ENCODE measurements at regions not wholly inside any gene's neighbourhood (a gene's known extent, or its start where the extent isn't known, plus 50 kb on each side); places are given as distances from the start of the nearest gene placed in this dataset.

GRCh38 chr18:22355598-22355997, 62.1 kb downstream of the CTAGE1 start:
- no peak for FAIRE-seq

GRCh38 chr18:22355069-22355468, 62.6 kb downstream of the CTAGE1 start:
- FAIRE-seq (no peak), DNase-seq (ENCODE audit: low spot score) (no peak)

More at GRCh38 chr18:22355598-22355997, 62.1 kb downstream of the CTAGE1 start:
- no peak for DNase-seq (ENCODE audit: low spot score)

DNA sequence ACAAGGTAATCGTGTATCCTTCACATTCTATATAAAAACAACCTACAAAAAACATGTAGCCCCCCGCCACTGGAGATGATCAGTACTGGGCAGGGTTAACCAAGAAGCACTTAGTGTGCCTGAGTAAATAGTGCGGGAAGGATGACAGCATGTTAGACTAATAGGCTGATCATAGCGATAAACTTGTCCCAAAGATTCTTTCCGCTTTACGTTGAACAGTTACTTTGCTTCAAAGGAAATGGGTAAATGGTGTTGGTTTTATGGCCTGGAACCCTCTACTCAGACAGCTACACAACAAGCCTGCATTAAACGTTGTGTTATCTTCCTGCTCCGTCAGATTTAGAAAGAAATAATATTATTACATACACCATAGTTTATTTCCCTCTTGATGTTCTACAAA, 67.7 kb downstream of the CTAGE1 start:
- DNase-seq (ENCODE audit: low spot score) = no peak
- FAIRE-seq = no peak

GRCh38 chr18:22349317-22349898, 68.3 kb downstream of the CTAGE1 start:
- FAIRE-seq (no peak), DNase-seq (ENCODE audit: low spot score) (no peak)

DNA sequence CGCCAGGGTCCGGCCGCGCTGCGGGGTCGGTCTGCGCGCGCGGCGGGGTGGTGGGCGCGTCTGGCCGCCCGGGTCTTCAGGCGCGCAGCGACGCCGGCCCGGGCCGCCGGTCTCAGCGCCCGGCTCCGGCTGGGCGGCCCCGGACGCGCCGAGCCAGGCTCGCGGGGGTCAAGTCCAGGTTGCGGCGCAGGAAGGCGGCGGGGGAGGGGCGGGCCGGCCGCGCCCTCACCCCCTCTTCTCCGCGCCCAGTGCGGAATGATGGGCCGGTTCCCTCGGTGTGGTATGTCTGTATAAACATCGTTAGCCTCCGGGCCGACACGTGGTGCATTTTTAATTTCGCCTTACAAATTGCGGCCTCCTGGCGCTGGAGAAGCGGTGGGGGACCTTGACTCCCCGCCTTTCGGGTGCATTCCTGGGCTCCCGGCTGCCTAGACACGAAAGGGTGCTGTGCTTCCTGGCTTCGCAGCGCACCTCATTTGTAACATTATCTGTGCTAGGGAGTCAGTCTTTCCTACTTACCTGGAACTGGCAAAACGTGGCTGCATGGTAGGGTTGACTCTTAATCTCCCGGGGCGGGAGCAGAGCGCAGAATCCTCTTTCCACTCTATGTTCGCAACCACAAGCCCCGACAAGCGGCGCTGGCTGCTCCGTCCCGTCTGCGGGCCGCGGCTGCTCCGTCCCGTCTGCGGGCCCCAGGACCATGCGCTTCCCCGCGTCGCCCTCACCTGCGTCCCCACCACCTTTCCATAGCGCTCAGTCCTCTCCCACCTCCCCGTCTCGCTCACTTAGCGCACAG, 69.0 kb downstream of the CTAGE1 start:
- DNase-seq (ENCODE audit: low spot score) = no peak
- no peak for FAIRE-seq

- DNase-seq (ENCODE audit: low spot score) (no peak), FAIRE-seq (no peak)
Measured at GRCh38 chr18:22347606-22348511, 69.9 kb downstream of the CTAGE1 start.

- no peak for FAIRE-seq
Measured at GRCh38 chr18:22346953-22347605, 70.6 kb downstream of the CTAGE1 start.

GRCh38 chr18:22346401-22346952, 71.2 kb downstream of the CTAGE1 start:
- FAIRE-seq (no peak), DNase-seq (ENCODE audit: low spot score) (peak; percentile 50)

More at GRCh38 chr18:22346953-22347605, 70.6 kb downstream of the CTAGE1 start:
- DNase-seq (ENCODE audit: low spot score) = peak; percentile 47

DNA sequence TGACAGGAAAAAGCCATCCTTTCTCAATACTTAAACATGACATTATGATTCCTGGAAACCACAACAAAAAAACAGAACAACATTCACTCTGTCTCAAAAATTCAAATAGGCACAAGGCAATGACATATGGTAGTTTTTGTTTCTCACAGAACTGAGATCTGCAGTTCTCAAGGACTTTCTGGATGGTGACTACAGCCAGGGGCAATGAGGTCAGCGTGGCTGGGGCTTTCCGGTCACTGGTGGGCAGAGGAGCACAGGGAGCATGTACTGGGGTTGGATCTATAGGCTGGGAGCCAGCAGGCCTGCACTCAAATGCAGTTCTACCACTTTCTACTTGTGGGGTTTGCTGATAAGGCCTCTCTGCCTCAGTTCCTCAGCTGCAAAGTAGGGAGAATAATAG, 72.0 kb downstream of the CTAGE1 start:
- DNase-seq (ENCODE audit: low spot score) (no peak), FAIRE-seq (no peak)

GRCh38 chr18:22344908-22345670, 72.6 kb downstream of the CTAGE1 start:
- FAIRE-seq = no peak
- no peak for DNase-seq (ENCODE audit: low spot score)

DNA sequence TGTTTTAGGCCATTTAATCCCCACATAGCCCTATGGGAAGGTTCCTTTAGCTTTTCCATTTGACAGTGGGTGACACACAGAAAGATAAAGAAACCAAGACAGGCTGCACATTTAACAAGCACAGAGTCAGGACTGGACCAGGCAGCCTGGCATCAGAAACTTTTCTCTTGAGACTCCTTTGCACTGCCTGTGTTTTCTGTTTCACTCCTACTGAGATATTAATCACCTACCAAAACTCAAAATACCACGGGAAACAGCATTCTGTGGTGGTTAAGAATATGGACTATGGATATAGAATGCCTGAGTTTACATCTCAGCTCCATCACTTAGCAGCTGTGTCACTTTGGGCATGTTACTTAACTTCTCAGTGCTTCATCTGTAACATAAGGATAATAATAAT, 73.3 kb downstream of the CTAGE1 start:
- DNase-seq (ENCODE audit: low spot score) = no peak
- FAIRE-seq = no peak

DNA sequence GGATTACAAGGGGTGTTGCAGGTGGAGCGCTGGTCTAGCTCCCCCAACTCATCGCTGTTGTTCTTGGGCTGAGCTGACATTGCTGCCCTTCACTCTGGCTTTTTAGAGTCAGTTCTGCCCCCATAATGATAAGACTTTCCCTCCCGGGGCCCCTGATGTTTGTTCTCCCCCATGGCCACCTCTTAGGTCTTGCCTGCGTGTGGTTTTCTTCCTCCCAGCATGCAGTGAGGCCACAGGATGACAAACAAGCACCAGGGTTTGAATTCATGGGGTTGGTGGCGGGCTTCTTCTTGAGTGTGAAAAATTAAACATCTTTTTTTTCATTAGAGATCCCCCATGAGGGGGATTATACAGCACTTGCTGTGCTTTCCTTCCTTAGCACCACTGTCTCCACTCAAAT, 74.1 kb downstream of the CTAGE1 start:
- no peak for FAIRE-seq
- no peak for DNase-seq (ENCODE audit: low spot score)

GRCh38 chr18:22342625-22343024, 75.1 kb downstream of the CTAGE1 start:
- DNase-seq (ENCODE audit: low spot score) (peak; percentile 79), FAIRE-seq (no peak)

GRCh38 chr18:22340331-22340730, 77.4 kb downstream of the CTAGE1 start:
- FAIRE-seq (no peak), DNase-seq (ENCODE audit: low spot score) (no peak)

GRCh38 chr18:22339913-22340312, 77.8 kb downstream of the CTAGE1 start:
- DNase-seq (ENCODE audit: low spot score) (no peak), FAIRE-seq (no peak)

GRCh38 chr18:22337833-22338232, 79.9 kb downstream of the CTAGE1 start:
- no peak for DNase-seq (ENCODE audit: low spot score)
- no peak for FAIRE-seq

GRCh38 chr18:22337306-22337705, 80.4 kb downstream of the CTAGE1 start:
- DNase-seq (ENCODE audit: low spot score) = no peak
- FAIRE-seq = no peak

- FAIRE-seq (no peak), DNase-seq (ENCODE audit: low spot score) (no peak)
Measured at GRCh38 chr18:22336406-22336805, 81.3 kb downstream of the CTAGE1 start.

GRCh38 chr18:22335731-22336198, 82.0 kb downstream of the CTAGE1 start:
- no peak for DNase-seq (ENCODE audit: low spot score)
- no peak for FAIRE-seq

DNA sequence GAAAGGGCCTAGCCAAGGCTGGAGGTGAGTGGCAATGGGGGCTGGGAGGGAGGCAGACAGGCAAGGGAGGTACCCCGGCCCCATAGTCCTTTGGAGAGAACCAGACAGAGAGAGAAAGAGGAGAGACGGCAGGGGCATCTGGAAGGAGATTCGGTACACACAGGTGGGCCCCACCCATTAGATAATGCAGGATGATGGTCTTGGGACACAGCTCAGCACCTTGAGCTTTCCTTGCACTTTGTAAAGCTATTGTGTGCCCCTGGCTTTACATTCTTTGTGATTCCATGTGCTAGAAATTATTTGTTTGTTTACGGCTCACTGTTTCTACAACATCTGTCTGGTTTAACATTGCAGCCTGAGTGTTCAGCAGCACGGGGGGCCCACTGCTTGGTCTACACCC, 83.1 kb downstream of the CTAGE1 start:
- FAIRE-seq (no peak), DNase-seq (ENCODE audit: low spot score) (no peak)
